HG02588 (cell line): ENCODE measurements at regions not wholly inside any gene's neighbourhood (a gene's known extent, or its start where the extent isn't known, plus 50 kb on each side); places are given as distances from the start of the nearest gene placed in this dataset.

Experiments
- ATAC-seq: cut with Tn5 transposase; IDR thresholded peaks from one replicate; pipeline ENCODE4 v1.9.1; 2021; ENCODE audit warnings: mild to moderate bottlenecking, moderate library complexity; ENCODE audit not compliant: unreplicated experiment

DNA sequence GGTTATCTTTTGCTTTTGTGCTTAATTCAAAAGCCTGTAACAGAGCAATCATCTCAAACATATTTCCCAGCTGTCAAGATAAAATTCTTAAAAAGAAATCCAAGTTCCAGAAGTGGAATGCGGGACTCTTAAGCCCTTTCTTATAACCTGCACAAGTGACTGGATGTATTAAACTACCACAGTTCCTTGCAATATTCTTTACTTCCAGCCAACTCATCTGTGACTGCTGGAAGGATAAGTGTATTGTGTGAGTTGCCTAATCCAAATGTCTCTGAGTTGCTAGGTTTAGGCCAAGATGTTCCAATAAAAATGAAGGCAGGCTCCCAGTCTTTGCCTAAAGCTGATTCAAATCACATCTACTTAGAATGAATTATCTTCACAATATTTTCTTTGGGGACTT is 159.2 kb upstream of the SLC24A2 start:
- ATAC-seq, result no peak

DNA sequence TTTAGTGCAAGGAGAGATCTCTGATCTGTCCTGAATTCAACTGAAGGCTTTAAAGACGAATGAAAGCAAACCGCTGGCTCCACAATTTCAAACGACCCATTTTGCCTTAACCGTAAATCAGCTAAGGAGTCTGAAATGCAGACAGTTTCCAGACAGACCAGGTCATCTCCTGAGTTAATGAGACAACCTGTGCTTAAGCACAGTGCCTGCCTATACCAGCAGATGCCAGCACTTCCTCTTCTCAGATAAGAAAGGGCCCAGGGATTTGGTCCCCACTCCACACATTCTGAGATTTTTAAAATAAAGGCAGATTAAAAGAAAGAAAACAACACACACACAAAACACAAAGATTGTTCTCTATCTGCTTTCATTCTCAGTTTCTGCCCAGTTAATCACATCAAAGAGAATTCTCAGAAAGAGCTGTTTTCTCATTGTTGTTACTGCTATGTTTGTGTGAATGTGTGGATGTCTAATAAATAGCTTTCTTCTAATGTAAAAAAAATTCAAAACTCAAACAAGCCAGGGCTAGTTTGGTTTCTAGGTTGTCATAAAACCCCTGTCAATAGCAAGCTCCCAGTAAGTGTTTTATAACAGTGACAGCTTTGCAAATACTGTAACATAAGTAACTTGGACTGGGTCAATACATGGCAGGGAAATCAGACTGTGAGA is 157.7 kb upstream of the SLC24A2 start:
- ATAC-seq, result no peak

DNA sequence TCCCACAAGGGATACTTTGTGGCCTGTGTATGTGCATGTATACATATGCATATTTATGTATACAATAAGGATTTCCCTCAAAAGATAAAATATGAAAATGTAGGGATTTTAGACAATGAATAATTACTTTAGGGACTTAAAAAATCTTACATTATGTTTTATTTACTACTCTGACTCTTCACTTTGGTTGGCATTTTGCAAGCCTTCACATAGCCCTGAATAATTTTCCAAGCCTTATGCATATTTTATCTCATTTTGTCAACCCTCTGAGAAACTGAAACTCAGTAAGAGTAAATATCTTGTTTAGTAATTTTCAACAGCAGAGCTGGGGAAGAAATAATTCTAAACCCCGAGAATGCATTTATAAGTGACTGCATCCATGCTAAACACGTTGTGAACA is 153.0 kb upstream of the SLC24A2 start:
- no peak for ATAC-seq

DNA sequence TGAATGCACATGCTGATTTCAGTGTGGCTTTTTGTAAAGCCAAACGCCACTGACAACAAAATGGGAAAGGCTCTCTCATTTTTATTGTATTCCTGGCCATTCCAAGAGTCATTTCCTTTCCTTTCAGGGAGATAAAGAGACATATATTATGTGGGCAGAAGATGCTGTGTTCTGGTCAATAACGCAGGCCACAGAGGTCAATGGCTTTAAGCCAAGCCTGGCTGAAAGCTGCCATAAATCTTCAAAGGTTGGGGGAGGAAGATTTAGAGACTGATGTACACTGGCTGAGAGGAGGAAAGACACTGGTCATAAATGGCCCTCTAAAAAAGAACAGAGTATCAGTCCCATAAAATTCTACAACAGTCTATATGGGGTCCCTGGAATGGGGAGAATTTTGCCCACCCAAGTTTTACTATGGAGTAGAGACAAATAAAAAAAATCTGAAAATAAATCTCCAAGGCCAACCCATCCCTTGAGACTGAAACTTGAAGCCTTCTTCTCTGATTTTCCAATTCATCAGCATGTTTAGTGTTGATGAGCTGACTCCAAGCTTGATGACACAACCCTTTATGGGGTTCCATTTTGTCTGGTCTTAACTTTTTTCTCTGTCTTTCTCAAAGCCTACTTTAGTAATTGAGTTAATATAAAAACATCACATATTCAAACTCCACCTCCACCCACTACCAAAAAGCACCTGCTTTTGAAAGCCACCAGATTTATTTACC is 152.1 kb upstream of the SLC24A2 start:
- no peak for ATAC-seq

DNA sequence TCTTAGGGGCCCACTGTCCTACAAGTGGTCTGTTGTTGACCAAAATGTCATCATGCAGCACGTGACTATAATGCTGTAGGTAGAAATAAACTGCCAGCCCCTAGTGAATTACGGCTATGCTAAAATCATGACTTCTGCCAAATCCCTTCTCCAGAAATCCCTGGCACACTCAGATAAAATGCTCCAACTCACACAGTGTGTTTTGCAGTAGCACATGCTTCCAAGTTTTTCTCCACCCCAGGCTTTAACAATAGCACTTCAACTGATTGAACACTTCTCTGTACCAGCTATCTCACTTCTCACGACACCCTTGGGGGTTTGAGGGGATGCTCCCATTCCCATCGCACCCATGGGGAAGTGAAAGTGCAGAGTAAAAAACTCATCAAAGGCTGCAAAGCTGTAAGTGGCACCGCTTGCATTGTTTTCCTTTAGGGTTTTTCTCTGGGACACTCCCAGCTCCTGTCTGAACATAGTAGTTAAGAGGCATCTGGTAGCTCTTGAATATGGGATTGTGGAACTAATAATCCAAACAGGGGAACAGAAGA is 151.0 kb upstream of the SLC24A2 start:
- no peak for ATAC-seq

GRCh38 chr9:19938990-19939733 is 150.3 kb upstream of the SLC24A2 start:
- no peak for ATAC-seq

- ATAC-seq, result no peak
Measured at GRCh38 chr9:19937121-19937520, 148.3 kb upstream of the SLC24A2 start.

- no peak for ATAC-seq
Measured at GRCh38 chr9:19936598-19936997, 147.8 kb upstream of the SLC24A2 start.

- ATAC-seq, result no peak
Measured at GRCh38 chr9:19935422-19935821, 146.6 kb upstream of the SLC24A2 start.

GRCh38 chr9:19934301-19934871 is 145.5 kb upstream of the SLC24A2 start:
- ATAC-seq, result no peak

GRCh38 chr9:19931098-19931890 is 142.5 kb upstream of the SLC24A2 start:
- no peak for ATAC-seq

DNA sequence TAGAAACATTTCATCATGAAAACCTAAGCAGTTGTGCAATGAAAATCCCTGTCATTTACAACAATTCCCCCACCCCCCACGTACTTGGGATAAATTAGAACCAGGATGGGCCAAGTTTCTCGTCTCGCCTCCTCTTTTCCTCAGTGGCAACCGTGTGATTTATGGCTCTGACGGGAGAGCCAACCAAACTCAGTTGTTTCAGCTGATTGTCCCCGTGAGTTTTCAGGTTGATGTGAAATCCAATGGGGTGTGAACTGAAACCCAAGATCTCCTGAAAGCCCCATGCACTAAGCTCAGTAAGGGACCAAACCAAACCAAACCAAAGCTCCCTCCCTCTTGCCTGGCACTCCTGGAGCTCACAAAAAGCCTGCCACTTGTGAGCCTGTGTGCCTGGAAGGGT is 138.7 kb upstream of the SLC24A2 start:
- no peak for ATAC-seq

DNA sequence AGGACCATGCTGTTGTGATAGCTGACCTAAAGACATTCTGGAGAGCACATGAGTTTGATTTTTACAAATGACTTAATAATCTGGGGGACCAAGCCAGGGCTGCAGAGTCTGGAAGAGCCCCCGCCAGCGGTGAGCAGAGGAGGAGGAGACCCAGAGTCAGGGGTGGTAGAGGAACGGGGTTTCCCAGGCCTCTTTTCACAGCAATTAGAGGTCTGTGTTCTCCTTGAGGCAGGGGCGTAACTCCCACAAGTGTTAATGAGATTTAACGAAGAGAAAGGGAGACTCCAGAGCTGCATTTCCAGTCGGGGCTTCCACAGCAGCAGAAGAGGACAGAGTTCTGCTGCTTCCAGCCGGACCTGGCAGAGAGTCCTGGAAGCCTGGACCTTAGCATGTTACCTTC is 137.9 kb upstream of the SLC24A2 start:
- no peak for ATAC-seq

DNA sequence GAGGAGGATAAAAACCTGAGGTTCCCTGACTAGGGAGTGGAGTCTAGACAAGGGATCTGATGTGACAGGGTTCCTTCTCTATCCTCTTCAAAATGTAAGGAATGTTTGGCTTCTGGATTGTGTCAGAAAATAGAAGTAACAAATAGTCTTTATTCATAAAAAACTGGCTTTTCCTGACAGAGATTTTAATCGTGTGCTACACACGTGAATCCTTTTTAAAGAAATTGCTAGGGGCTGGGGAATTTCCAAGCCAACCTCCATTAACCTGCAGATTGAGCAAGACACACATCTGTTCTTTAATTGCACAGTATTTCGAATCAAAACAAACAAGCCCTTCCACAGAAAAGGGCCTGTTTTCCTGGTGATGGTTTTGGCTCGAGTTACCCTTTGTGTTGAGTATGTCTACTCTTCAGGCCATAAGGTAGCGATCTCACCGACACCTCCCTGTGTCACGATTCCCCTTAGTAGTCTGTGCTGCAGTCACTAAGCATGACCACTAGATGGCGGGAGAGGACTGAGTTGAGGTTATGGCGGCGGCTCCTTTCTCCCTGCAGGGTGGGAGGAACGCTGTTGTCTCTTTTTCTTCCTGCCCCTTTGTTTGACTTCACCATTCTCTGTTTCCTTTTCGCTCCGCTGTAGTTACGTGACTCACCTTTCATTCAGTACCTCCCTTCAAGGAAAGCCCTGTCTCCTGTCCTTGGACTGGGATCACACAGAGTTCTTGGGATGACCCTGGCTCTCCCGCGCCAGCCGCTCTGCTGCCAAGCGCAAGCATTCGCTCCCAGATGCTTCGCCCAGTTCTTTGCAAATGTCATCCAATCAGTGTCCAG is 137.1 kb upstream of the SLC24A2 start:
- ATAC-seq, result peak; percentile 91

- no peak for ATAC-seq
Measured at GRCh38 chr9:19924080-19924479, 135.2 kb upstream of the SLC24A2 start.

- ATAC-seq, result no peak
Measured at GRCh38 chr9:19922476-19923118, 133.8 kb upstream of the SLC24A2 start.

DNA sequence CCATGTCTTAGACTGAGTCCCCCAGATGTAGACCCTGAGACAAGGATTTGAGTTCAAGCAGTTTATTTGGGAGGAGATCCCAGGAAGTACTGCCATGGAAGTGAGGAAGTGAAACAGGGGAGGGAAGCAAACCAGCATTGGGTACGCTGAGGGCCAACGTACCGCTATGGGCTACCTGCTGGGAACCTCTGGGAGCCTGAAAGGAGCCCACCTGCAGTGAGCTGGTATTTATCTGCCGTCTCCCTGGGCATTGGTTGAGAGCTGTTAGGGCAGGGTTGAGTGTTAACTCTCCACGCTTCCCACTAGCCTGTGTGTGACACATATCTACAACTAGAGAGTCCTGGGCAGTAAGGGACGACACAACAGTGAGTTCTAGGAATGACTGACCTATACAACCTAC is 131.6 kb upstream of the SLC24A2 start:
- no peak for ATAC-seq

DNA sequence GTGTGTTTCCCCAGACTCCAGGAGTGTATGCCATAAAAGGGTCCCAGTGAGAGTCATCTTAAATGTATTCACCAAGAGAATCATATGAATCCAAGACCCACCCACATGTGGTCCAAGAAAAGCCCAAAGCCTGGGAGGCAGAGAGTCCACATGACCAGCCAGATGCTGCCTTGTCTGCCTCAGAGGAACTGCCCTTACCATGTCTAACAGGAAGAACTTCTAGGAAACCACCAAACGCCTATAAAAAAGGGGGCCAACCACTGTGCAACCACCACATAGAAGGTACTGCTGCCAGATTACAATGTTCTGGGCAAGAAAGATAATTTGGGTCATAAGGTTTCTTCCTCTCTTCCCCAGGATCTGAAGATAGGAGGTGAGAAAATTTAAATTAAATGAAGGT is 129.8 kb upstream of the SLC24A2 start:
- no peak for ATAC-seq

DNA sequence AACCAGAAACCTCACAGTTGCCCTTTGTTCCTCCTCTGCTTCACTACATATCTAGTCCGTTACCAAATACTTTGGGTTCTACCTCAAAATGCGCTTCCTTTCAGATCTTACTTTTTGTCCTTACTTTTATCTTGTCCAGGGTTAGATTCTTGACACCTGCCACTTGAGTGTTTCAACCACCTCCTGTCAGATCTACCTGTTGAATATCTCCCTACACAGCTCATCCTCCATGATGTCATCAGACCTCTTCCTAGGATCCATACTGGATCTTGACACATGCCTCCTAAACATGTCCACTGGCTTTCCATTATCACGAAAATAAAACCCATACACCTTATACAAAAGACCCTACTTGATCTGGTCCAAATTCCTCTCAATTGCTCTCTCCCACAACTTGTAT is 125.2 kb upstream of the SLC24A2 start:
- no peak for ATAC-seq
